GM12878 (cell line): ENCODE measurements at regions not wholly inside any gene's neighbourhood (a gene's known extent, or its start where the extent isn't known, plus 50 kb on each side); places are given as distances from the start of the nearest gene placed in this dataset.

Experiments
- ATAC-seq: fragments of 200-7000 bp; cut with Tn5 transposase; 3 replicates; pipeline ENCODE4 v1.9.1; 2020; ENCODE audit warnings: mild to moderate bottlenecking, moderate library complexity
- BruUV-seq: library from RNA; stranded (reverse); fragments of 400-500 nt; replicated peaks from 2 replicates; lab custom pipeline; 2021; lab: Mats Ljungman, UMichigan
- CTCF ChIA-PET: fragments of 300-600 bp; sonication (Branson Sonifier 250); formaldehyde crosslinking; extraction: SDS; loops from one replicate; lab custom pipeline; 2021; ENCODE audit warnings: inconsistent platforms; lab: Yijun Ruan, JAX
- POLR2A ChIA-PET: fragments of 350-600 bp; formaldehyde crosslinking; extraction: SDS; loops from one replicate; lab custom pipeline; 2021; ENCODE audit warnings: inconsistent platforms; lab: Charles Lee
- RAD21 ChIA-PET: fragments of 300-600 bp; sonication (Branson Sonifier 250); formaldehyde crosslinking; loops from one replicate; lab custom pipeline; 2023; ENCODE audit warnings: antibody characterized with exemption; ENCODE audit not compliant: unreplicated experiment; lab: Charles Lee
- SMC1A ChIA-PET: fragments of 300-600 bp; sonication (Branson Sonifier 250); formaldehyde crosslinking; loops from one replicate; lab custom pipeline; 2023; ENCODE audit not compliant: unreplicated experiment, uncharacterized antibody; lab: Charles Lee
- DNase-seq: peaks from one replicate; pipeline ENCODE4 v3.0.0-alpha.2; 2011; ENCODE audit warnings: low read depth, low spot score
- FAIRE-seq: peaks from 3 replicates; lab custom pipeline; 2011; peaks lifted over from hg19 to GRCh38; lab: Jason Lieb, UNC
- H2AFZ ChIP-seq: 2 replicates; pipeline ENCODE4 v1.6.0; 2011; ENCODE audit warnings: low read depth, low read length, control low read depth; ENCODE audit not compliant: control insufficient read depth
- H3K27ac ChIP-seq: 2 replicates; pipeline ENCODE4 v1.5.1; 2011; ENCODE audit warnings: control low read depth; ENCODE audit not compliant: control insufficient read depth, insufficient read depth
- H3K27me3 ChIP-seq, 2 experiments: replicated peaks in 1 of 2; 2 replicates each; pipeline versions ENCODE4 v1.6.0 to v1.6.1; 2011; ENCODE audit warnings: low read length in 1 of 2; ENCODE audit not compliant: control insufficient read depth in 2 of 2, insufficient read depth in 2 of 2
- H3K36me3 ChIP-seq, 2 experiments: 2 replicates each; pipeline ENCODE4 v1.5.1; 2011; ENCODE audit warnings: low read length in 1 of 2; ENCODE audit not compliant: control insufficient read depth in 2 of 2, insufficient read depth in 2 of 2
- H3K4me1 ChIP-seq: 2 replicates; pipeline ENCODE4 v1.6.1; 2011; ENCODE audit warnings: mild to moderate bottlenecking, low read length, moderate library complexity, mixed read lengths; ENCODE audit not compliant: control insufficient read depth, insufficient read depth
- H3K4me2 ChIP-seq: 2 replicates; pipeline ENCODE4 v1.6.0; 2011; ENCODE audit warnings: control low read depth; ENCODE audit not compliant: control insufficient read depth, insufficient read depth
- H3K4me3 ChIP-seq: fragments of 200-600 bp; sonication (generic); 2 replicates; pipeline ENCODE4 v1.5.1; 2016
- H3K79me2 ChIP-seq: 2 replicates; pipeline ENCODE4 v1.6.0; 2011; ENCODE audit warnings: low read length; ENCODE audit not compliant: control insufficient read depth, insufficient read depth
- H3K9ac ChIP-seq: 2 replicates; pipeline ENCODE4 v1.8.0; 2011; ENCODE audit warnings: low read length, control low read depth, mixed read lengths; ENCODE audit not compliant: control insufficient read depth, insufficient read depth
- H3K9me3 ChIP-seq: replicated peaks from 3 replicates; pipeline ENCODE4 v1.5.1; 2011; ENCODE audit warnings: mild to moderate bottlenecking, low read length; ENCODE audit not compliant: control insufficient read depth, insufficient read depth
- H4K20me1 ChIP-seq: 2 replicates; pipeline ENCODE4 v1.6.0; 2011; ENCODE audit not compliant: control insufficient read depth, insufficient read depth
- NBN ChIP-seq: fragments of 450-650 bp; IDR thresholded peaks from 2 replicates; pipeline ENCODE4 v1.6.1; 2016
- RAD21 ChIP-seq: IDR thresholded peaks from 2 replicates; pipeline ENCODE4 v1.6.1; 2011; ENCODE audit warnings: mild to moderate bottlenecking, low read depth, low read length, moderate library complexity; ENCODE audit not compliant: insufficient read depth
- WGBS: methylation state at CpG from one replicate; pipeline ENCODE4 v1.1.6; 2016; ENCODE audit warnings: low lambda C conversion rate; ENCODE audit not compliant: insufficient replicate concordance, insufficient coverage; ENCODE audit errors: missing lambda C conversion rate; 5-methylcytosine and 5-hydroxymethylcytosine counted together
- in situ Hi-C: fragments of 300-500 bp; cut with MboI; formaldehyde crosslinking; loops from 9 replicates; pipeline ENCODE4 v1.14.3; 2018; ENCODE audit warnings: mixed read lengths
- intact Hi-C: fragments of 100-400 bp; cut with micrococcal nuclease; formaldehyde crosslinking; loops from one replicate; pipeline ENCODE4 v1.14.2; 2022; ENCODE audit not compliant: unreplicated experiment
- TF ChIP-seq, protein P1 (sequence below): IDR thresholded peaks from 2 replicates; pipeline ENCODE4 v1.6.1; 2012; ENCODE audit warnings: low read depth, low read length, improper control_type of control experiment

DNA sequence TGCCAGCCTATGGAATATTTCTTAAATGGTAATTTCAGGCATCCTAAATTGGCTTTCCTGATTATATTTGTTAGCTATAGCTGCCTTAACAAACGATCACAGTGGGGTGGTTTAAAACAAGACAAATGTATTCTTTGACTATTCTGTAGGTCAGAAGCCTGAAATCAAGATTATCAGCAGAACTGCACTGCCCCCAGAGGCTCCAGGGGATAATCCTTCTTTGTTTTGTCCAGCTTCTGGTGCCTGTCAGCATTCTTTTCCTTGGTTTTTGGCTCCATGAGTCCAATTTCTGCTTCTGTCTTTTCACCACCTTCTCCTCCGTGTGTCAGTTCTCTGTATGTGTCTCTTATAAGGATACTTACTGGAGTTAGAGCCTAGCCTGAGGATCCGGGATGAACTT, 1282.2 kb upstream of the USP15 start:
- Histone ChIP-seq H3K27me3 (no peaks in the 10 kb centered on the region), H2AFZ (no peak overlapping the region), H3K36me3 (no peaks in the 10 kb centered on the region), H3K4me1 (no peaks in the 10 kb centered on the region), H3K4me3 (no peak overlapping the region), H3K27ac (no peak overlapping the region), H3K4me2 (no peak overlapping the region), H4K20me1 (no peaks in the 10 kb centered on the region), H3K79me2 (no peaks in the 10 kb centered on the region), H3K9ac (no peak overlapping the region), H3K9me3 (no peaks in the 10 kb centered on the region)
- ChIA-PET SMC1A (interaction anchor here (0.8 to 2.0 kb wide), 5 partner anchors 8 to 34 kb away, joined by 3 to 6 read pairs (median 4); no protein-coding TSS in a partner anchor), CTCF (interaction anchor here (0.7 to 1.3 kb wide), 5 partner anchors 14 to 831 kb away, joined by 3 to 4 read pairs (median 3); no protein-coding TSS in a partner anchor), POLR2A (no interaction called here), RAD21 (interaction anchor here (1.6 kb wide), 1 partner anchor 33 kb away, joined by 4 read pairs; no protein-coding TSS in a partner anchor)
- FAIRE-seq (no peak), DNase-seq (no peak), ATAC-seq (peak; percentile 70)
- TF ChIP-seq RAD21, result peak; percentile 15; the same call in 1 of the 2 replicates
- TF ChIP-seq, protein P1, sequence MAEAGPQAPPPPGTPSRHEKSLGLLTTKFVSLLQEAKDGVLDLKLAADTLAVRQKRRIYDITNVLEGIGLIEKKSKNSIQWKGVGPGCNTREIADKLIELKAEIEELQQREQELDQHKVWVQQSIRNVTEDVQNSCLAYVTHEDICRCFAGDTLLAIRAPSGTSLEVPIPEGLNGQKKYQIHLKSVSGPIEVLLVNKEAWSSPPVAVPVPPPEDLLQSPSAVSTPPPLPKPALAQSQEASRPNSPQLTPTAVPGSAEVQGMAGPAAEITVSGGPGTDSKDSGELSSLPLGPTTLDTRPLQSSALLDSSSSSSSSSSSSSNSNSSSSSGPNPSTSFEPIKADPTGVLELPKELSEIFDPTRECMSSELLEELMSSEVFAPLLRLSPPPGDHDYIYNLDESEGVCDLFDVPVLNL, result no peak
- 36% methylated on average over 3 of the region's 3 CpGs for WGBS
- BruUV-seq, result no TSS peak
- intact Hi-C loops (no loop called here), in situ Hi-C loops (no loop called here)

GRCh38 chr12:60980558-60980957, 1279.6 kb upstream of the USP15 start:
- Histone ChIP-seq H3K4me1 (no peaks in the 10 kb centered on the region), H3K9ac (no peak overlapping the region), H3K79me2 (no peaks in the 10 kb centered on the region), H3K9me3 (no peaks in the 10 kb centered on the region), H2AFZ (no peak overlapping the region), H3K4me2 (no peak overlapping the region), H4K20me1 (no peaks in the 10 kb centered on the region), H3K36me3 (no peaks in the 10 kb centered on the region), H3K27ac (no peak overlapping the region), H3K27me3 (no peaks in the 10 kb centered on the region), H3K4me3 (no peak overlapping the region)
- ChIA-PET RAD21 (interaction anchor here (1.0 kb wide), 1 partner anchor 12 kb away, joined by 3 read pairs; no protein-coding TSS in a partner anchor), POLR2A (no interaction called here), SMC1A (interaction anchor here (0.6 to 1.4 kb wide), 2 partner anchors 12 to 29 kb away, joined by 3 read pairs; no protein-coding TSS in a partner anchor), CTCF (no interaction called here)
- in situ Hi-C loops, result no loop called here
- DNase-seq, result no peak
- FAIRE-seq, result no peak
- TF ChIP-seq NBN, result no peak
- 0% methylated on average over 1 of the region's 1 CpG for WGBS
- no TSS peak for BruUV-seq
- intact Hi-C loops, result no loop called here
- ATAC-seq, result no peak
